Stimulated activated CD8-positive, alpha-beta memory T cell treated with anti-CD3 and anti-CD28 coated beads, Interleukin-4, amount 100 ng/mL, for 24 hours (primary cell): ENCODE measurements at regions not wholly inside any gene's neighbourhood (a gene's known extent, or its start where the extent isn't known, plus 50 kb on each side); places are given as distances from the start of the nearest gene placed in this dataset.
"Not testable (repeated sequence)": the region's sequence is repeated elsewhere in the genome, so short reads cannot be mapped to it uniquely, and the experiment has no call there.

ENCODE experiments used
- DNase-seq: peaks from one replicate; pipeline ENCODE4 v3.0.0-alpha.2; 2020; ENCODE audit warnings: low read depth

- no peak for DNase-seq
Measured at GRCh38 chr9:85487872-85488271, 253.9 kb downstream of the AGTPBP1 start.

- DNase-seq, result no peak
Measured at GRCh38 chr9:85484235-85484634, 257.5 kb downstream of the AGTPBP1 start.

GRCh38 chr9:85483208-85483607, 258.5 kb downstream of the AGTPBP1 start:
- DNase-seq, result no peak

GRCh38 chr9:85479305-85479704, 262.4 kb downstream of the AGTPBP1 start:
- no peak for DNase-seq

- DNase-seq, result no peak
Measured at GRCh38 chr9:85478847-85479246, 262.9 kb downstream of the AGTPBP1 start.

GRCh38 chr9:85474896-85475295, 266.9 kb downstream of the AGTPBP1 start:
- DNase-seq, result not testable (repeated sequence)

GRCh38 chr9:85471791-85472190, 270.0 kb downstream of the AGTPBP1 start:
- DNase-seq, result no peak

- no peak for DNase-seq
Measured at GRCh38 chr9:85469041-85469440, 272.7 kb downstream of the AGTPBP1 start.

GRCh38 chr9:85466834-85467233, 274.9 kb downstream of the AGTPBP1 start:
- no peak for DNase-seq

GRCh38 chr9:85458114-85458864, 283.5 kb downstream of the AGTPBP1 start:
- DNase-seq, result not testable (repeated sequence)

GRCh38 chr9:85453850-85454249, 287.9 kb downstream of the AGTPBP1 start:
- no peak for DNase-seq

GRCh38 chr9:85452841-85453240, 288.9 kb downstream of the AGTPBP1 start:
- no peak for DNase-seq

- no peak for DNase-seq
Measured at GRCh38 chr9:85451680-85452079, 290.1 kb downstream of the AGTPBP1 start.

GRCh38 chr9:85445887-85446286, 295.9 kb downstream of the AGTPBP1 start:
- DNase-seq, result no peak

GRCh38 chr9:85444243-85444642, 297.5 kb downstream of the AGTPBP1 start:
- no peak for DNase-seq

GRCh38 chr9:85443190-85443598, 298.6 kb downstream of the AGTPBP1 start:
- no peak for DNase-seq

GRCh38 chr9:85439791-85440190, 302.0 kb downstream of the AGTPBP1 start:
- no peak for DNase-seq

GRCh38 chr9:85433956-85434355, 307.8 kb downstream of the AGTPBP1 start:
- DNase-seq, result not testable (repeated sequence)

GRCh38 chr9:85433551-85433950, 308.2 kb downstream of the AGTPBP1 start:
- DNase-seq, result not testable (repeated sequence)

- DNase-seq, result no peak
Measured at GRCh38 chr9:85433046-85433445, 308.7 kb downstream of the AGTPBP1 start.

GRCh38 chr9:85432599-85432998, 309.2 kb downstream of the AGTPBP1 start:
- DNase-seq, result no peak

- no peak for DNase-seq
Measured at GRCh38 chr9:85431339-85432102, 310.2 kb downstream of the AGTPBP1 start.

- DNase-seq, result no peak
Measured at GRCh38 chr9:85430659-85431338, 311.0 kb downstream of the AGTPBP1 start.
